Heart left ventricle (tissue), 16 donors: ENCODE measurements at regions not wholly inside any gene's neighbourhood (a gene's known extent, or its start where the extent isn't known, plus 50 kb on each side); places are given as distances from the start of the nearest gene placed in this dataset.
"Not testable (repeated sequence)": the region's sequence is repeated elsewhere in the genome, so short reads cannot be mapped to it uniquely, and the experiment has no call there.

Source experiments
- ATAC-seq, 4 donors: fragments of 200-7000 bp; cut with Tn5 transposase; one replicate each; pipeline ENCODE4 v1.9.1; 2020 to 2022; ENCODE audit warnings: moderate library complexity in 4 of 4, mild to moderate bottlenecking in 3 of 4, moderate number of reproducible peaks in 1 of 4
- DNase-seq, 5 donors: peaks; one replicate each; pipeline ENCODE4 v3.0.0-alpha.2; 2020
- H3K27ac ChIP-seq, 12 donors: fragments of 200-600 bp; sonication (generic) in 4 of 12; one replicate each; pipeline versions ENCODE4 v1.5.0 to v1.8.0; 2016 to 2022; ENCODE audit warnings: mild to moderate bottlenecking in 2 of 12
- H3K27me3 ChIP-seq, 9 donors: fragments of 200-600 bp; sonication (generic) in 2 of 9; one replicate each; pipeline versions ENCODE4 v1.5.1 to v1.8.0; 2016 to 2022; ENCODE audit warnings: mild to moderate bottlenecking in 3 of 9
- H3K36me3 ChIP-seq, 9 donors: fragments of 200-600 bp; sonication (generic) in 2 of 9; one replicate each; pipeline versions ENCODE4 v1.5.0 to v1.8.0; 2018 to 2022; ENCODE audit warnings: mild to moderate bottlenecking in 2 of 9
- H3K4me1 ChIP-seq, 12 donors: fragments of 200-600 bp; sonication (generic) in 4 of 12; one replicate each; pipeline versions ENCODE4 v1.5.0 to v1.8.0; 2016 to 2022; ENCODE audit warnings: mild to moderate bottlenecking in 3 of 12
- H3K4me3 ChIP-seq, 12 donors: fragments of 200-600 bp; sonication (generic) in 4 of 12; one replicate each; pipeline versions ENCODE4 v1.5.0 to v1.8.0; 2017 to 2022; ENCODE audit warnings: mild to moderate bottlenecking in 9 of 12, moderate library complexity in 4 of 12
- H3K9me3 ChIP-seq, 12 donors: fragments of 200-600 bp; sonication (generic) in 4 of 12; one replicate each; pipeline versions ENCODE4 v1.5.0 to v1.8.0; 2016 to 2022; ENCODE audit warnings: mild to moderate bottlenecking in 1 of 12
- WGBS, 4 donors: extraction: QIAGEN DNeasy Blood & Tissue Kit in 2 of 4; methylation state at CpG; one replicate each; pipeline versions ENCODE4 v1.1.5 to v1.1.7; 2013 to 2018; 5-methylcytosine and 5-hydroxymethylcytosine counted together
- intact Hi-C, 10 donors: fragments of 100-400 bp; cut with DNase I; formaldehyde crosslinking; loops; one replicate each; pipeline versions ENCODE4 v1.11.1 to v1.14.2; 2022
- donor health status: ischemic (EF 13 %, LVEDD 7.1; RV severe dilation, severe dysfunction).
- donor health status: healthy with polysubstance abuse.
- donor health status: DM: no; HTN: yes; CAD: no.
- donor health status: DM: no; HTN: no; CAD: no.
- donor health status: ischemic (EF 25% LVEDD 6.9; RV normal size, moderate dysfunction).
- donor health status: ischemic (EF 25% LVEDD 5.7; RV mildly dilated, moderate dysfunction).
- donor health status: healthy.
- donor health status: DM: yes; HTN: yes; CAD: no.
- donor health status: ischemic (EF 35%, LVEDD 5.7; RV mildly dilated, moderate dysfunction).
- donor health status: nonischemic (EF 11% LVEDD 7.7; RV severe dilation, severe dysfunction).
- donor health status: DM: yes; HTN: yes; CAD: no.
- donor health status: PGD.
- donor health status: ischemic (EF 29% LVEDD 5.4; RV normal size, mild dysfunction).
- donor health status: nonischemic (EF 23%, LVEDD 6.1; RV moderate dilation, normal function).

- ATAC-seq, result peak in 2 of 4 donors; percentile 77 to 80
- H3K27me3 ChIP-seq, intact Hi-C loops: not testable (repeated sequence)
Observed at GRCh38 chrY:25396911-25397310, 225.0 kb upstream of the CDY1 start.

DNA sequence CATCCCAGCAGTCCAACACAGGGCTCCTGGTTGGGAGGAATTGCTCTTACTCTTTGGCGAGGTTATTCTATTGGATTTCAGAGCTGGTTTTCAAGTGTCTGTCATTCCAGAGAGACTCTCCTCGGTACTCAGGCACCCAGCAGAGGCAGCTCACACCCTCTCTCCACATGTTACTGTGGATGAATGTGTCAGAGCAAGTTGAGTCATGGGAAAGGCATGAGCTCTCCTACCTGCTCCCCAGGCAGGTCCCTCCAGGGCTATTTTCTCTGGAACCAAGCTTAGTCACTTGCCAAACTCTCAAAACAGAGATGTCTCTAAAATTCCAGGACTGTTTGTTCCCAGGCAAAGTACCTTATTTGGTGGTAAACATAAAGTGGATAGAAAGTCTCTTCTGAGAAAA lies 222.8 kb upstream of the CDY1 start:
- H3K4me3 ChIP-seq, H3K27ac ChIP-seq, H3K9me3 ChIP-seq, H3K36me3 ChIP-seq, DNase-seq, ATAC-seq, intact Hi-C loops, H3K27me3 ChIP-seq, H3K4me1 ChIP-seq: not testable (repeated sequence)
- no CpG with 5 or more reads among the region's 2 CpGs for WGBS, 4 donors

More at GRCh38 chrY:25396911-25397310, 225.0 kb upstream of the CDY1 start:
- H3K4me3 ChIP-seq, H3K4me1 ChIP-seq, DNase-seq, H3K36me3 ChIP-seq, H3K27ac ChIP-seq, H3K9me3 ChIP-seq: not testable (repeated sequence)

DNA sequence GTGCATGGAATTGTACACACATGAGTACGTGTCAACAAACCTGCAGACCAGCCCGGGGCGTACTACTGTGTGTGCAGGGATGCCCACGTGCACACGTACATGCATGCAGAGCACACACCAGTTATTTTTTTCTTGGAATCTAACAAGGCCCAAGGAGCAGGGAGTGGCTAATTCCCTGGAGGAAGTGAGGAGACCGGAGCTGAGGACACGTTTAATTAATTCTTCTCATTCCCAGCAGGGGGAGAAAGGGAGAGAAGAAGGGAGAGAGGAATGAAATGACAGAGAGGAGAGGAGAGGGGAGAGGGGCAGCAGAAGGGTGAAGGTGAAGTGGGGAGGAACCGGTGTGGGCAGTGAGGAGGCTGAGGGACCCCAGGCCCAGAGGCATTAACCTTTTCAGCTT lies 213.6 kb upstream of the CDY1 start:
- ATAC-seq, H3K27ac ChIP-seq, DNase-seq, H3K27me3 ChIP-seq, H3K9me3 ChIP-seq, H3K36me3 ChIP-seq, H3K4me3 ChIP-seq, intact Hi-C loops, H3K4me1 ChIP-seq: not testable (repeated sequence)
- no CpG with 5 or more reads among the region's 8 CpGs for WGBS, 4 donors
